GM19023 (cell line): ENCODE measurements at regions not wholly inside any gene's neighbourhood (a gene's known extent, or its start where the extent isn't known, plus 50 kb on each side); places are given as distances from the start of the nearest gene placed in this dataset.
"Not testable (repeated sequence)": the region's sequence is repeated elsewhere in the genome, so short reads cannot be mapped to it uniquely, and the experiment has no call there.

Experiments
- ATAC-seq: cut with Tn5 transposase; IDR thresholded peaks from one replicate; pipeline ENCODE4 v1.9.1; 2021; ENCODE audit warnings: mild to moderate bottlenecking, moderate library complexity; ENCODE audit not compliant: unreplicated experiment

GRCh38 chr19:28316464-28316863 is 896.5 kb downstream of the UQCRFS1 start:
- no peak for ATAC-seq

GRCh38 chr19:28314756-28315155 is 898.2 kb downstream of the UQCRFS1 start:
- no peak for ATAC-seq

GRCh38 chr19:28314287-28314686 is 898.7 kb downstream of the UQCRFS1 start:
- no peak for ATAC-seq

- ATAC-seq: no peak
Measured at GRCh38 chr19:28313633-28314032, 899.3 kb downstream of the UQCRFS1 start.

- no peak for ATAC-seq
Measured at GRCh38 chr19:28312269-28312668, 900.7 kb downstream of the UQCRFS1 start.

- ATAC-seq: not testable (repeated sequence)
Measured at GRCh38 chr19:28310829-28311228, 902.1 kb downstream of the UQCRFS1 start.

GRCh38 chr19:28309070-28309469 is 903.9 kb downstream of the UQCRFS1 start:
- no peak for ATAC-seq

GRCh38 chr19:28307963-28308362 is 905.0 kb downstream of the UQCRFS1 start:
- no peak for ATAC-seq

- ATAC-seq: no peak
Measured at GRCh38 chr19:28307487-28307886, 905.5 kb downstream of the UQCRFS1 start.

GRCh38 chr19:28305513-28305912 is 907.4 kb downstream of the UQCRFS1 start:
- no peak for ATAC-seq

- ATAC-seq: no peak
Measured at GRCh38 chr19:28303502-28303901, 909.4 kb downstream of the UQCRFS1 start.

- no peak for ATAC-seq
Measured at GRCh38 chr19:28301961-28302360, 911.0 kb downstream of the UQCRFS1 start.

GRCh38 chr19:28301463-28301862 is 911.5 kb downstream of the UQCRFS1 start:
- no peak for ATAC-seq

- no peak for ATAC-seq
Measured at GRCh38 chr19:28299649-28300048, 913.3 kb downstream of the UQCRFS1 start.

- ATAC-seq: no peak
Measured at GRCh38 chr19:28297586-28298157, 915.3 kb downstream of the UQCRFS1 start.

- no peak for ATAC-seq
Measured at GRCh38 chr19:28297036-28297435, 915.9 kb downstream of the UQCRFS1 start.

GRCh38 chr19:28296506-28296905 is 916.4 kb downstream of the UQCRFS1 start:
- ATAC-seq: no peak

GRCh38 chr19:28294975-28295374 is 918.0 kb downstream of the UQCRFS1 start:
- not testable (repeated sequence) for ATAC-seq

- ATAC-seq: no peak
Measured at GRCh38 chr19:28294395-28294794, 918.6 kb downstream of the UQCRFS1 start.

- ATAC-seq: no peak
Measured at GRCh38 chr19:28293685-28294084, 919.3 kb downstream of the UQCRFS1 start.

GRCh38 chr19:28292822-28293500 is 920.0 kb downstream of the UQCRFS1 start:
- no peak for ATAC-seq

GRCh38 chr19:28291874-28292273 is 921.1 kb downstream of the UQCRFS1 start:
- ATAC-seq: no peak
